GM12878 (cell line): ENCODE measurements at regions not wholly inside any gene's neighbourhood (a gene's known extent, or its start where the extent isn't known, plus 50 kb on each side); places are given as distances from the start of the nearest gene placed in this dataset.

Experiments
- ATAC-seq: fragments of 200-7000 bp; cut with Tn5 transposase; 3 replicates; pipeline ENCODE4 v1.9.1; 2020; ENCODE audit warnings: mild to moderate bottlenecking, moderate library complexity
- BruUV-seq: library from RNA; stranded (reverse); fragments of 400-500 nt; replicated peaks from 2 replicates; lab custom pipeline; 2021; lab: Mats Ljungman, UMichigan
- CTCF ChIA-PET: fragments of 300-600 bp; sonication (Branson Sonifier 250); formaldehyde crosslinking; extraction: SDS; loops from one replicate; lab custom pipeline; 2021; ENCODE audit warnings: inconsistent platforms; lab: Yijun Ruan, JAX
- POLR2A ChIA-PET: fragments of 350-600 bp; formaldehyde crosslinking; extraction: SDS; loops from one replicate; lab custom pipeline; 2021; ENCODE audit warnings: inconsistent platforms; lab: Charles Lee
- RAD21 ChIA-PET: fragments of 300-600 bp; sonication (Branson Sonifier 250); formaldehyde crosslinking; loops from one replicate; lab custom pipeline; 2023; ENCODE audit warnings: antibody characterized with exemption; ENCODE audit not compliant: unreplicated experiment; lab: Charles Lee
- SMC1A ChIA-PET: fragments of 300-600 bp; sonication (Branson Sonifier 250); formaldehyde crosslinking; loops from one replicate; lab custom pipeline; 2023; ENCODE audit not compliant: unreplicated experiment, uncharacterized antibody; lab: Charles Lee
- DNase-seq: peaks from one replicate; pipeline ENCODE4 v3.0.0-alpha.2; 2011; ENCODE audit warnings: low read depth, low spot score
- FAIRE-seq: peaks from 3 replicates; lab custom pipeline; 2011; peaks lifted over from hg19 to GRCh38; lab: Jason Lieb, UNC
- H2AFZ ChIP-seq: 2 replicates; pipeline ENCODE4 v1.6.0; 2011; ENCODE audit warnings: low read depth, low read length, control low read depth; ENCODE audit not compliant: control insufficient read depth
- H3K27ac ChIP-seq: 2 replicates; pipeline ENCODE4 v1.5.1; 2011; ENCODE audit warnings: control low read depth; ENCODE audit not compliant: control insufficient read depth, insufficient read depth
- H3K27me3 ChIP-seq, 2 experiments: replicated peaks in 1 of 2; 2 replicates each; pipeline versions ENCODE4 v1.6.0 to v1.6.1; 2011; ENCODE audit warnings: low read length in 1 of 2; ENCODE audit not compliant: control insufficient read depth in 2 of 2, insufficient read depth in 2 of 2
- H3K36me3 ChIP-seq, 2 experiments: 2 replicates each; pipeline ENCODE4 v1.5.1; 2011; ENCODE audit warnings: low read length in 1 of 2; ENCODE audit not compliant: control insufficient read depth in 2 of 2, insufficient read depth in 2 of 2
- H3K4me1 ChIP-seq: 2 replicates; pipeline ENCODE4 v1.6.1; 2011; ENCODE audit warnings: mild to moderate bottlenecking, low read length, moderate library complexity, mixed read lengths; ENCODE audit not compliant: control insufficient read depth, insufficient read depth
- H3K4me2 ChIP-seq: 2 replicates; pipeline ENCODE4 v1.6.0; 2011; ENCODE audit warnings: control low read depth; ENCODE audit not compliant: control insufficient read depth, insufficient read depth
- H3K4me3 ChIP-seq: fragments of 200-600 bp; sonication (generic); 2 replicates; pipeline ENCODE4 v1.5.1; 2016
- H3K79me2 ChIP-seq: 2 replicates; pipeline ENCODE4 v1.6.0; 2011; ENCODE audit warnings: low read length; ENCODE audit not compliant: control insufficient read depth, insufficient read depth
- H3K9ac ChIP-seq: 2 replicates; pipeline ENCODE4 v1.8.0; 2011; ENCODE audit warnings: low read length, control low read depth, mixed read lengths; ENCODE audit not compliant: control insufficient read depth, insufficient read depth
- H3K9me3 ChIP-seq: replicated peaks from 3 replicates; pipeline ENCODE4 v1.5.1; 2011; ENCODE audit warnings: mild to moderate bottlenecking, low read length; ENCODE audit not compliant: control insufficient read depth, insufficient read depth
- H4K20me1 ChIP-seq: 2 replicates; pipeline ENCODE4 v1.6.0; 2011; ENCODE audit not compliant: control insufficient read depth, insufficient read depth
- CBX5 ChIP-seq: sonication (generic); IDR thresholded peaks from 2 replicates; pipeline ENCODE4 v1.6.1; 2016; ENCODE audit warnings: low read depth, moderate library complexity, mild to moderate bottlenecking, inconsistent platforms
- CEBPB ChIP-seq, 2 experiments: fragments of 150-350 bp in 1 of 2; IDR thresholded peaks; 2 replicates each; pipeline ENCODE4 v1.6.1; 2012 to 2014; ENCODE audit warnings: low read depth in 2 of 2, low read length in 2 of 2, borderline replicate concordance in 1 of 2, inconsistent platforms in 1 of 2
- ELK1 ChIP-seq: IDR thresholded peaks from 2 replicates; pipeline ENCODE4 v1.6.1; 2012; ENCODE audit warnings: low read depth, low read length, improper control_type of control experiment
- POLR2AphosphoS2 ChIP-seq: IDR thresholded peaks from 2 replicates; pipeline ENCODE4 v1.6.1; 2011; ENCODE audit warnings: low read depth, mild to moderate bottlenecking, low read length, improper control_type of control experiment, moderate library complexity
- ZBED1 ChIP-seq: IDR thresholded peaks from 2 replicates; pipeline ENCODE4 v1.6.1; 2016; ENCODE audit warnings: borderline replicate concordance
- ZBTB11 ChIP-seq: fragments of 450-650 bp; formaldehyde crosslinking; IDR thresholded peaks from 2 replicates; pipeline ENCODE4 v1.5.0; 2022; ENCODE audit warnings: mild to moderate bottlenecking, missing genetic modification characterization
- ZBTB40 ChIP-seq: fragments of 450-650 bp; IDR thresholded peaks from 2 replicates; pipeline ENCODE4 v1.6.1; 2016; ENCODE audit warnings: mild to moderate bottlenecking, moderate library complexity, borderline replicate concordance
- ZNF687 ChIP-seq: fragments of 450-650 bp; IDR thresholded peaks from 2 replicates; pipeline ENCODE4 v1.6.1; 2017; ENCODE audit warnings: mild to moderate bottlenecking, moderate library complexity
- WGBS: methylation state at CpG from one replicate; pipeline ENCODE4 v1.1.6; 2016; ENCODE audit warnings: low lambda C conversion rate; ENCODE audit not compliant: insufficient replicate concordance, insufficient coverage; ENCODE audit errors: missing lambda C conversion rate; 5-methylcytosine and 5-hydroxymethylcytosine counted together
- in situ Hi-C: fragments of 300-500 bp; cut with MboI; formaldehyde crosslinking; loops from 9 replicates; pipeline ENCODE4 v1.14.3; 2018; ENCODE audit warnings: mixed read lengths
- intact Hi-C: fragments of 100-400 bp; cut with micrococcal nuclease; formaldehyde crosslinking; loops from one replicate; pipeline ENCODE4 v1.14.2; 2022; ENCODE audit not compliant: unreplicated experiment

GRCh38 chr21:16580661-16581060, 850.9 kb downstream of the USP25 start:
- FAIRE-seq, result no peak
- intact Hi-C loops, result no loop called here
- Histone ChIP-seq H3K4me2 (no peak overlapping the region), H3K27me3 (no peaks in the 10 kb centered on the region), H3K27ac (no peak overlapping the region), H3K36me3 (no peaks in the 10 kb centered on the region), H3K9ac (no peak overlapping the region), H2AFZ (no peak overlapping the region), H3K4me3 (no peak overlapping the region), H4K20me1 (no peaks in the 10 kb centered on the region), H3K4me1 (no peaks in the 10 kb centered on the region), H3K9me3 (no peaks in the 10 kb centered on the region), H3K79me2 (no peaks in the 10 kb centered on the region)
- WGBS, result 44% methylated on average over 2 of the region's 2 CpGs
- no peak for ATAC-seq
- POLR2A ChIA-PET, result no interaction called here
- CTCF ChIA-PET, result no interaction called here
- in situ Hi-C loops, result no loop called here
- DNase-seq, result no peak
- SMC1A ChIA-PET, result no interaction called here
- BruUV-seq, result no TSS peak
- RAD21 ChIA-PET, result no interaction called here
- TF ChIP-seq CEBPB (IDR thresholded peaks at IDR 0.05; ENCODE audit: borderline replicate concordance in 1 of 2, low read depth in 2 of 2, low read length in 2 of 2), result no peak
- TF ChIP-seq POLR2AphosphoS2, result no peak
- no peak for TF ChIP-seq ZBTB11 (CRISPR knock-in tag)
- no peak for TF ChIP-seq ELK1
- TF ChIP-seq ZBED1, result no peak
- no peak for TF ChIP-seq ZNF687
- TF ChIP-seq CBX5, result no peak
- TF ChIP-seq ZBTB40, result no peak
